ENCODE measurements at regions not wholly inside any gene's neighbourhood (a gene's known extent, or its start where the extent isn't known, plus 50 kb on each side); places are given as distances from the start of the nearest gene placed in this dataset.

- Histone ChIP-seq H3K36me3 (ENCODE audit: control insufficient read depth, insufficient read depth, low read length) (no peaks in the 10 kb centered on the region), H3K27me3 (replicated peaks; ENCODE audit: control insufficient read depth, insufficient read depth, low read length) (no peaks in the 10 kb centered on the region), H3K4me3 (replicated peaks; ENCODE audit: low read depth, low read length) (no peak overlapping the region)
- no peak for DNase-seq (ENCODE audit: extremely low read depth, insufficient read length)
- TF ChIP-seq CTCF (IDR thresholded peaks at IDR 0.05; ENCODE audit: insufficient read depth, low read length, poor library complexity, severe bottlenecking), result no peak
Measured at GRCh38 chr5:154694159-154694558, 61.0 kb upstream of the LARP1 start.

DNA sequence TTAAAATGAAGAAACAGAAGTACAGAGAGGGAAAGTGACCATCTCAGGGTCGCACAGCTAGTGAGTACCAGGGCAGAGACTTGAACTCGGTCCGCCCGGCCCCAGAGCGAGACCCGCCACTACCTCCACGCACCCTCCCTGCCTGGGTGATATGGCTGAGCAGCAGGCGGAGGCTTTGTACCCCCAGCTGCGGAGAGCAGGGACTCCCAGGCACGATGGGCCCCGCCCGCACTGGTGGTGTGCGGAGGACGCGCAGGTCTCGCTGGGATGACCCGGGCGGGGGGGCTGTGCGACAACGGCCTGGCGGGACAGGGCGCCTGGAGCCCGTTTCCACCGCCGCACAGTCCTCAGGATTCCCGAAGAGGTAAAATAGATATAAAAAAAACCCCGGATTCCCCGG is 64.7 kb upstream of the LARP1 start:
- H3K27me3 ChIP-seq (replicated peaks; ENCODE audit: control insufficient read depth, insufficient read depth, low read length), result no peaks in the 10 kb centered on the region
- DNase-seq (ENCODE audit: extremely low read depth, insufficient read length), result no peak
- no peaks in the 10 kb centered on the region for H3K36me3 ChIP-seq (ENCODE audit: control insufficient read depth, insufficient read depth, low read length)
- no peak for TF ChIP-seq CTCF (IDR thresholded peaks at IDR 0.05; ENCODE audit: insufficient read depth, low read length, poor library complexity, severe bottlenecking)
- H3K4me3 ChIP-seq (replicated peaks; ENCODE audit: low read depth, low read length), result no peak overlapping the region

DNA sequence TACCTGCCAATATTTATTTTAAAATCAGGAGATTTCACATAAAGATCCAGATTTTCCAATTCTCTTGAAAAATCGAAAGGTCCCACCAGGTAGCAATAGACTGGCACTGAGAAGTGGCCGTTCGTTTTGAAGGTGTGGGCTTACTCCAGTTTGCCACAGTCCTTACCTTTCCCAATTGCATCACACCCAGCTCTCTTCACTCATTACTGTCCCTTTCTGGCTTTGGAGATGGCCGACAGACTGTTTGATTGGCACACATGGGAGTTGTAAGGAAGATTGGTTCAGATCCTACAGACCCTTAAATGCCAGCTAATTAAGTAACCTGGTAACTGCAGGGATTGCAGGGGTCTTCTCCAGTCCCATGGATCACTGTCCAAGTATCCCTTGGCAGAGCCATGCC is 68.7 kb upstream of the LARP1 start:
- no peaks in the 10 kb centered on the region for H3K36me3 ChIP-seq (ENCODE audit: control insufficient read depth, insufficient read depth, low read length)
- H3K27me3 ChIP-seq (replicated peaks; ENCODE audit: control insufficient read depth, insufficient read depth, low read length), result no peaks in the 10 kb centered on the region
- H3K4me3 ChIP-seq (replicated peaks; ENCODE audit: low read depth, low read length), result no peak overlapping the region
- DNase-seq (ENCODE audit: extremely low read depth, insufficient read length), result no peak
- TF ChIP-seq CTCF (IDR thresholded peaks at IDR 0.05; ENCODE audit: insufficient read depth, low read length, poor library complexity, severe bottlenecking), result no peak

DNA sequence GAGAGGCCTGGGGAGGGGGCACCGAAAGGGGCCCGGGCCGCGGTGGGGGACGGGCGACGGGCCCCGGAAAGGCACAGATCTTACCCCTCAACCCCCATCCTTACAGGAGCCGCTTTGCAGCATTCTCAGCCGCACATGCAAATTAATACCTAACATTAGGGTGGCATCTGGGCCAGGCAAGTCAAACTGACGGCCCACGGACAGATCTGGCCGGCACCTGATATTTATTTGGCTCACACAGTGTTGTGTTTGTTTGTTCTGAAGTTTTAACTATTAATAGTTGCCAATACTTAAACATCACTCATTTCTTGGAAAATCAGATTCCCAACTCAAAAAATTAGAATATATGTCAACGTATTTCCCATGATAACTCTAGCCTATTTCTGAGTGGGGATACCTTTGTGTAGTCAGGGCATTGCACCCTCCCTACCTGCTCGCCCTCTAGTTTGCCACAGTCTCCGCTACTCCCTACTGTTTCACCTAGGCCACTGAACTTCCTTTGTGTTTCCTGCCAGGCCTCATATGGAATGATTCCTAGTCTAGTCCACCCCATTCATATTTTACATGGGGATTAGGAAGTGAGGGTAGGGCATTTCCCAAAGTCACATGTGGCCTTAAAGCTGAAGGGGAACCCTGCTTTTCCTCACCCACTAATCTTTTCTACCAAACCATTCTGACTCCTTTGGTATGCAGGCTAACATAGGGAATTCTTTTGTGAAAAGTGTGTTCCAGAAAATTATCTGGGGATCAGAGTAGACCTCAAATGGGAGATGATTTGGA is 71.9 kb upstream of the LARP1 start:
- Histone ChIP-seq H3K27me3 (replicated peaks; ENCODE audit: control insufficient read depth, insufficient read depth, low read length) (no peaks in the 10 kb centered on the region), H3K4me3 (replicated peaks; ENCODE audit: low read depth, low read length) (peak overlapping the region; percentile 74), H3K36me3 (ENCODE audit: control insufficient read depth, insufficient read depth, low read length) (no peaks in the 10 kb centered on the region)
- DNase-seq (ENCODE audit: extremely low read depth, insufficient read length), result no peak
- TF ChIP-seq CTCF (IDR thresholded peaks at IDR 0.05; ENCODE audit: insufficient read depth, low read length, poor library complexity, severe bottlenecking), result no peak

DNA sequence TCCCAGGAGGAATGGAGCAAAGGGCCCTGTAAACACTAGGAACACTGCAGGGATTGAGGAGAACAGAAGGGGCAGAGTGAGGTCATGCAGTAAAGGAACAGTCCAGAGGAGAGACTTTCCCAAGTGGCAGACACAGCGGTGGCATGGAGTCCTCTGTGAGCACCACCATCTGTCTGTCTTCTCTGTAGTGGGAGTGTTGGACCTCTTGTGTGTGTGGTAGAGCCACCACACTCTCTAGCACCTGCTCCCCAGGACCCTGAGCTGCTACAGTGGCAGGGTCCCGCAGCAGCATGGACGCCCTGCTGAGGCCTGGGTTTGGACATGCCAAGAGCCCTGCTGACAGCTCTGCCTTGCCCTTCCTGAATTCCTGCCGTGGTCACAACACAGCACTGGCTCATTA is 75.7 kb upstream of the LARP1 start:
- Histone ChIP-seq H3K4me3 (replicated peaks; ENCODE audit: low read depth, low read length) (no peak overlapping the region), H3K27me3 (replicated peaks; ENCODE audit: control insufficient read depth, insufficient read depth, low read length) (no peaks in the 10 kb centered on the region), H3K36me3 (ENCODE audit: control insufficient read depth, insufficient read depth, low read length) (no peaks in the 10 kb centered on the region)
- no peak for TF ChIP-seq CTCF (IDR thresholded peaks at IDR 0.05; ENCODE audit: insufficient read depth, low read length, poor library complexity, severe bottlenecking)
- no peak for DNase-seq (ENCODE audit: extremely low read depth, insufficient read length)

DNA sequence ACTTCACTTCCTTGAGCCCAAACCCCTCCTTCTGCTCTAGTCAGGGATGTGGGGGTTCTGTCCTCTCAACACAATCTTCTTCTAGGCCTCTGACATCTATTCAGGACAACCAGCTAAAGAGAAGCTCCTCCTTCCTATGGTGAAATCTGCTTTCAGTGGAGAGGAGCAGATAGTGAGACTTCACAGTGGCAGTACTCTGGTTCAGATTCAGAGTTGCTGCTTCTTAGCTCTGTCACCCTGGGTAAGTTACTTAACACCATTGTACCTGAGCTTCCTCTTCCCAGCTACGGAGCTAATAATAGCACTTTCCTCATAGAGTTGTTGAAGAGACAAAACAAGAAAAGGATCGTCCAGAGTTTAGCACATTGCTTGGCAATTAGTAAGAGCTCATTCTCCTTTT is 77.3 kb upstream of the LARP1 start:
- Histone ChIP-seq H3K27me3 (replicated peaks; ENCODE audit: control insufficient read depth, insufficient read depth, low read length) (no peaks in the 10 kb centered on the region), H3K4me3 (replicated peaks; ENCODE audit: low read depth, low read length) (no peak overlapping the region), H3K36me3 (ENCODE audit: control insufficient read depth, insufficient read depth, low read length) (no peaks in the 10 kb centered on the region)
- no peak for DNase-seq (ENCODE audit: extremely low read depth, insufficient read length)
- TF ChIP-seq CTCF (IDR thresholded peaks at IDR 0.05; ENCODE audit: insufficient read depth, low read length, poor library complexity, severe bottlenecking), result no peak

Measured in GM06990 (cell line).